HFF-Myc (cell line): ENCODE measurements at regions not wholly inside any gene's neighbourhood (a gene's known extent, or its start where the extent isn't known, plus 50 kb on each side); places are given as distances from the start of the nearest gene placed in this dataset.

Experiments
- DNase-seq: peaks from one replicate; pipeline ENCODE4 v3.0.0-alpha.2; 2011; ENCODE audit warnings: low read depth; ENCODE audit errors: extremely low read depth
- H3K4me3 ChIP-seq: replicated peaks from 2 replicates; pipeline ENCODE4 v1.5.1; 2011; ENCODE audit warnings: low read depth, mild to moderate bottlenecking, control low read depth, low read length
- TF ChIP-seq, protein P1 (sequence below): IDR thresholded peaks from 2 replicates; pipeline ENCODE4 v1.5.1; 2012; ENCODE audit warnings: mild to moderate bottlenecking, low read depth, low read length, control low read depth; ENCODE audit errors: missing control alignments

DNA sequence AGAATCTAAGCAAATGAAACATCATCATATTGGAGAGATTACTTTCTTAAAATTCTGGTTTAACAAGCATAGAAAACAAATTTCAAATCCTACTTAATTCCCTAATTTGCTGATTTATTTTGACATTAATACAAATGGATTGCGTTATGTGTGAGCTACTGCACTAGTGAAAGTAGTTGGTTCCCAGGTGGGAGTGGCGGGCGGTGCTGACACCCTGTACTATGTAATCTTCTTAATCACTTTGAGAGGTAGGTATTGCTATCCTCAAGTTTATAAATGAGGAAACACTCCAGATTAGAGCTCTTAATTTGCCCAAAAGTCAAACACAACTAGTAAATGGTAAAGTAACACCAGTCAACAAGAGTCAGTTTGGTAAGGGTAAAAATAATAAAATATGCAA is 131.1 kb downstream of the ELAPOR2 start:
- DNase-seq: no peak
- H3K4me3 ChIP-seq: no peak overlapping the region
- TF ChIP-seq, protein P1, sequence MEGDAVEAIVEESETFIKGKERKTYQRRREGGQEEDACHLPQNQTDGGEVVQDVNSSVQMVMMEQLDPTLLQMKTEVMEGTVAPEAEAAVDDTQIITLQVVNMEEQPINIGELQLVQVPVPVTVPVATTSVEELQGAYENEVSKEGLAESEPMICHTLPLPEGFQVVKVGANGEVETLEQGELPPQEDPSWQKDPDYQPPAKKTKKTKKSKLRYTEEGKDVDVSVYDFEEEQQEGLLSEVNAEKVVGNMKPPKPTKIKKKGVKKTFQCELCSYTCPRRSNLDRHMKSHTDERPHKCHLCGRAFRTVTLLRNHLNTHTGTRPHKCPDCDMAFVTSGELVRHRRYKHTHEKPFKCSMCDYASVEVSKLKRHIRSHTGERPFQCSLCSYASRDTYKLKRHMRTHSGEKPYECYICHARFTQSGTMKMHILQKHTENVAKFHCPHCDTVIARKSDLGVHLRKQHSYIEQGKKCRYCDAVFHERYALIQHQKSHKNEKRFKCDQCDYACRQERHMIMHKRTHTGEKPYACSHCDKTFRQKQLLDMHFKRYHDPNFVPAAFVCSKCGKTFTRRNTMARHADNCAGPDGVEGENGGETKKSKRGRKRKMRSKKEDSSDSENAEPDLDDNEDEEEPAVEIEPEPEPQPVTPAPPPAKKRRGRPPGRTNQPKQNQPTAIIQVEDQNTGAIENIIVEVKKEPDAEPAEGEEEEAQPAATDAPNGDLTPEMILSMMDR: no peak

GRCh38 chr7:86926732-86927131 is 132.7 kb downstream of the ELAPOR2 start:
- no peak overlapping the region for H3K4me3 ChIP-seq
- TF ChIP-seq, protein P1: peak; percentile 64
- no peak for DNase-seq

DNA sequence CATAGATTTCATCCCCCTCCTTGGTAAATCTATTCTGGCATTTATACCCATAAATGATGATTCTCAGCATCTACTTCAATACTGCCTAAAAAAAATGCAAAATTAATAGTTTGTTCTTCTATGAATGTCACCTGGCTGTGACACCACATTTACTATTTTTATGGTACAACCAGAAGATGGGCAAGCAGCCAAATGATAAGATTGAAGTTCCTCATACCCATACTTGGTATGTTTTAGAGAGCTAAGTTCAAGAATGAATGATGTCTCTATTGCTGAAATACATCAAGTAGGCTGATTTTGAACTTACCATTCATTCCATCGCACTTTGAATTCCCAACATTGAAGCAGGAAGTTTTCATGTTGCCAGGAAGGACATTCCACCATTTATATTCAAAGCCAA is 134.2 kb downstream of the ELAPOR2 start:
- TF ChIP-seq, protein P1: no peak
- no peak overlapping the region for H3K4me3 ChIP-seq
- DNase-seq: no peak

GRCh38 chr7:86923527-86923926 is 135.9 kb downstream of the ELAPOR2 start:
- TF ChIP-seq, protein P1: no peak
- no peak overlapping the region for H3K4me3 ChIP-seq

DNA sequence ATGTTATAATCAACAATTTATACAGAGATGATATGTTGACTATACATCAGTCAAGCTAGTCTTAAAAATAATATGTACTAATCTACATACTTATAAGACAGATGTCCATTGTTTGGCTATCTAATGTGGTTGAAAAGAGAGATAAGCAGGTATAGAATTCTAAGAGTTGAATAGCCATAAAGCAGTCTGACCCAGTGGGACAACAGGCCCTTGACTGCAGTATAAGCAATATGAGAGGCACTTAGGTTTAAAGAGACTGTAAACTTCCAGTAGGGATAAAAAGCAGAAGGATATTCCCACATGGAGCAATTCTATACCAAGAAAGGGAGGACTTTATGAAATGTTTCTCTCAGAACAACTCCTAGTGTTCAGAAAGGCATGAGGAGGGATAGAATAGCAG is 139.3 kb downstream of the ELAPOR2 start:
- DNase-seq: no peak
- H3K4me3 ChIP-seq: no peak overlapping the region
- TF ChIP-seq, protein P1: no peak

More at GRCh38 chr7:86923527-86923926, 135.9 kb downstream of the ELAPOR2 start:
- no peak for DNase-seq

DNA sequence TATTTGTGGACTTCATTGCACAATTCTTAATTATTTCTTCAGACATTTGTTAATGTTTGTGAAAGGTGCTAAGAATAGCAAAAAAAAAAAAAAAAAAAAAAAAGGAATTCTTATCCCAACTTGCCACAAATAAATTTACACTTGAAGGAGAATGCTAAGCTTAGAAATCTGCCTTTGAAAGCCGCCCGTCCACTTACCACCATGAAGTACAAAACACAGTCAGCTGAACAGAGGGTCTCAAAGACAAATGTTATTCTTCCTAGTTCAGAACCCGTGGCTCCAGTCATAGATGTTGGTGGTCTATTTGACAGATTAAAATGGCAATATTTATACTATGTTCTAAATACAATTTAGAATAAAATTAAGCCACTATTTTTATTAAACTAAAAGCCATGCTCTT is 141.2 kb downstream of the ELAPOR2 start:
- H3K4me3 ChIP-seq: no peak overlapping the region
- TF ChIP-seq, protein P1: no peak
- no peak for DNase-seq

DNA sequence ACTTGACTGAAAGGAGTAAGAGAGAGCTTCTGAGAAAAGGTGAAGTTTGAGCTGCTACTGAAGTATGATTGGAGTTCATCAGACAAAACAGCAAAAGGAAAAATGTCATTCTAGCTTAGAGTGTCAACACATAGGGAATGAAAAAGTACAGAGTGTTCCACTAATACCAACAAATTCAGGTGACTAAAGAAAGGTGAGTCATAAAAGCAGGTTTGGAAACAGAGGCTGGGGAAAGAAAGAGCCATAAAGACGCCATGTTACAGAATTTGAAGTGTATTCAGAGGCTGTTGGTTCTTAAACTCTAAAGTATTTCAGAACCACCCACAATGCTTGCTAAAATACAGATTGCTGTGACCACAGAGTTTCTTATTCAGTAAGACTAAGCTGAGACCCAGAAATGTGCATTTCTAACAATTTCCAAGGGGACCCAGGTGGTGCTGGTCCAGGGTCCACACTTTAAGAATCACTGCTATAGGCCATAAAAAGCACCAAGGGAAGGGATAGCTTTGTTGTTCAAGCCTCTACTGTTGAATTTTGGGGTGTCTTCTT is 143.1 kb downstream of the ELAPOR2 start:
- no peak overlapping the region for H3K4me3 ChIP-seq
- TF ChIP-seq, protein P1: no peak
- DNase-seq: no peak
